DOHH2 (cell line): ENCODE measurements at regions not wholly inside any gene's neighbourhood (a gene's known extent, or its start where the extent isn't known, plus 50 kb on each side); places are given as distances from the start of the nearest gene placed in this dataset.
A peak's percentile ranks its signal among the peaks of the same experiment; 100 is the strongest.

Experiments used
- H3F3A ChIP-seq: fragments of 200-600 bp; sonication (generic), shearing (Covaris generic); 2 replicates; pipeline ENCODE4 v1.6.0; 2016; ENCODE audit warnings: antibody characterized with exemption, mild to moderate bottlenecking; ENCODE audit not compliant: control insufficient read depth, insufficient read depth
- H3K27ac ChIP-seq: fragments of 200-600 bp; sonication (generic); 2 replicates; pipeline ENCODE4 v1.5.1; 2014; ENCODE audit warnings: low read depth, mild to moderate bottlenecking, low read length, moderate library complexity
- H3K27me3 ChIP-seq: fragments of 200-600 bp; sonication (generic); 2 replicates; pipeline ENCODE4 v1.6.1; 2014; ENCODE audit warnings: mild to moderate bottlenecking, low read length, mixed read lengths; ENCODE audit not compliant: control insufficient read depth
- H3K36me3 ChIP-seq: fragments of 200-600 bp; sonication (generic); 2 replicates; pipeline ENCODE4 v1.6.1; 2014; ENCODE audit warnings: mild to moderate bottlenecking, low read length, moderate library complexity, mixed read lengths; ENCODE audit not compliant: control insufficient read depth
- H3K4me1 ChIP-seq: fragments of 200-600 bp; sonication (generic); 2 replicates; pipeline ENCODE4 v1.6.1; 2014; ENCODE audit warnings: mild to moderate bottlenecking, low read length, mixed read lengths; ENCODE audit not compliant: control insufficient read depth
- H3K4me2 ChIP-seq: fragments of 200-600 bp; sonication (generic); 2 replicates; pipeline ENCODE4 v1.6.0; 2014; ENCODE audit warnings: mild to moderate bottlenecking, low read length, moderate library complexity
- H3K4me3 ChIP-seq: fragments of 200-600 bp; sonication (generic); 2 replicates; pipeline ENCODE4 v1.5.1; 2014; ENCODE audit warnings: mild to moderate bottlenecking, low read length, mixed read lengths
- H3K79me2 ChIP-seq: fragments of 200-600 bp; sonication (generic); 2 replicates; pipeline ENCODE4 v1.6.1; 2014; ENCODE audit warnings: mild to moderate bottlenecking, low read length, mixed read lengths; ENCODE audit not compliant: control insufficient read depth
- H3K9me2 ChIP-seq: fragments of 200-600 bp; sonication (generic); replicated peaks from 2 replicates; pipeline ENCODE4 v1.6.1; 2014; ENCODE audit warnings: mild to moderate bottlenecking, low read length, mixed read lengths; ENCODE audit not compliant: control insufficient read depth
- H3K9me3 ChIP-seq: fragments of 200-600 bp; sonication (generic); 2 replicates; pipeline ENCODE4 v1.6.1; 2014; ENCODE audit warnings: antibody characterized with exemption, low read length, mixed read lengths; ENCODE audit not compliant: control insufficient read depth, insufficient read depth
- H4K20me1 ChIP-seq: fragments of 200-600 bp; sonication (generic); 2 replicates; pipeline ENCODE4 v1.6.0; 2014; ENCODE audit warnings: low read depth, mild to moderate bottlenecking, antibody characterized with exemption, low read length, moderate library complexity; ENCODE audit not compliant: control insufficient read depth, insufficient read depth
- EZH2phosphoT487 ChIP-seq: fragments of 200-600 bp; sonication (generic); IDR thresholded peaks from 2 replicates; pipeline ENCODE4 v1.6.1; 2017; ENCODE audit warnings: borderline replicate concordance, mild to moderate bottlenecking, antibody characterized with exemption, low read length, moderate library complexity, mixed read lengths
- TF ChIP-seq, protein P1 (sequence below): fragments of 200-600 bp; sonication (generic); IDR thresholded peaks from one replicate; pipeline ENCODE4 v1.5.1; 2014; ENCODE audit warnings: antibody characterized with exemption, mild to moderate bottlenecking, low read depth, low read length; ENCODE audit not compliant: poor library complexity, severe bottlenecking

DNA sequence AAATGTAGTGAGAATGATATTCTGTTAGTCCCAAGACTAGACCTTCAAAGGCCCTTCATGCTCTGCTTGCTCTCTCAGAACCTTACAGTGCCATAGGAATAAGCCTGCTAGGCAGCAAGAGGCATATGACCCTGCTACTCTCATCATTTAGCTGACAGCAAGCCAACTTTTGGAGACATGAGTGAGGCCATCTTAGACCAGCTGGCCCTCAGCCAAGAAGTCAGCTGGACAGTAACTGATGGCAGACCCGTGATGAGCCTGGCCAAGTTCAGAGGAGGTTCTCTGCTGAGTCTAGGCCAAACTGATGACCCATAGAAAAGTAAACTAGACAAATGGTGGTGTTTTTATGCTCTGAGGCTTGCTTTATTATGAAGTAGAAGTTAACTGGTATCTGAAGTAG, 82.6 kb downstream of the C18orf54 start:
- peaks cover 5% of the 10 kb centered on the region for H3K27me3 ChIP-seq
- H3K36me3 ChIP-seq = no peaks in the 10 kb centered on the region
- H3K79me2 ChIP-seq = no peaks in the 10 kb centered on the region
- H3F3A ChIP-seq = no peaks in the 10 kb centered on the region
- no peaks in the 10 kb centered on the region for H3K9me2 ChIP-seq
- H3K4me1 ChIP-seq = no peaks in the 10 kb centered on the region
- H3K9me3 ChIP-seq = no peaks in the 10 kb centered on the region
- TF ChIP-seq, protein P1, sequence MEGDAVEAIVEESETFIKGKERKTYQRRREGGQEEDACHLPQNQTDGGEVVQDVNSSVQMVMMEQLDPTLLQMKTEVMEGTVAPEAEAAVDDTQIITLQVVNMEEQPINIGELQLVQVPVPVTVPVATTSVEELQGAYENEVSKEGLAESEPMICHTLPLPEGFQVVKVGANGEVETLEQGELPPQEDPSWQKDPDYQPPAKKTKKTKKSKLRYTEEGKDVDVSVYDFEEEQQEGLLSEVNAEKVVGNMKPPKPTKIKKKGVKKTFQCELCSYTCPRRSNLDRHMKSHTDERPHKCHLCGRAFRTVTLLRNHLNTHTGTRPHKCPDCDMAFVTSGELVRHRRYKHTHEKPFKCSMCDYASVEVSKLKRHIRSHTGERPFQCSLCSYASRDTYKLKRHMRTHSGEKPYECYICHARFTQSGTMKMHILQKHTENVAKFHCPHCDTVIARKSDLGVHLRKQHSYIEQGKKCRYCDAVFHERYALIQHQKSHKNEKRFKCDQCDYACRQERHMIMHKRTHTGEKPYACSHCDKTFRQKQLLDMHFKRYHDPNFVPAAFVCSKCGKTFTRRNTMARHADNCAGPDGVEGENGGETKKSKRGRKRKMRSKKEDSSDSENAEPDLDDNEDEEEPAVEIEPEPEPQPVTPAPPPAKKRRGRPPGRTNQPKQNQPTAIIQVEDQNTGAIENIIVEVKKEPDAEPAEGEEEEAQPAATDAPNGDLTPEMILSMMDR = no peak
- TF ChIP-seq EZH2phosphoT487 = no peak
- H3K4me2 ChIP-seq = no peak overlapping the region
- H4K20me1 ChIP-seq = no peaks in the 10 kb centered on the region
- no peak overlapping the region for H3K27ac ChIP-seq
- H3K4me3 ChIP-seq = no peak overlapping the region

DNA sequence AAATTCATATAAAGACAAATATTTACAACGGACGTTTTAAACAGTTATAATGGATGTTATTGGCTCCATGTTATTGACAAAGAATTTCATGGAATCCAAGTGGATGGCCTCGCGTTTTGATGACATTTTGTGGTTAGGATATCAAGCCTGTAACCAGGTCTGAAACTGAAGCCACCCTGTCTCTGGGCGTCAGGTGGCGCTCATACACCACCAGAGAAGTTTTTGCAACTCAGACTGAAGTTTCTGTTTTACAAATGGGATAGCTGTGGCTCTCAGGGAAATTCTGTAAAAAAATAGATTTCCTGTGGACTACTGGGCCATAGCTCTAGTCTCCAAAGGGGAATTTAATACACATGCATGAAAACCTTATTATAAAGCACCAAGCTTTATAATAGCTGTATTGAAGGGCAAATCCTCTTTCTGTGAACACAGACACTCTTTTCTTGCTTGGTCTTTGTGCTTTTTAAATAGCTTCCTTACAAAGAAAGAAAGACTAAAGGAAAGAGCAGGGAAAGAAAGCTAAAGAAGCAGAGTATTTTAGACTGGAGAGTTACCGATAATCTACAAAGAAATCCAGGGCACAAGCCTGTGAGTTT, 86.7 kb downstream of the C18orf54 start:
- H3F3A ChIP-seq = no peaks in the 10 kb centered on the region
- no peaks in the 10 kb centered on the region for H3K36me3 ChIP-seq
- no peaks in the 10 kb centered on the region for H4K20me1 ChIP-seq
- H3K27ac ChIP-seq = no peak overlapping the region
- H3K4me3 ChIP-seq = no peak overlapping the region
- no peaks in the 10 kb centered on the region for H3K4me1 ChIP-seq
- TF ChIP-seq, protein P1 = peak; percentile 75
- TF ChIP-seq EZH2phosphoT487 = no peak
- H3K9me3 ChIP-seq = no peaks in the 10 kb centered on the region
- H3K79me2 ChIP-seq = no peaks in the 10 kb centered on the region
- H3K4me2 ChIP-seq = no peak overlapping the region
- peaks cover 10% of the 10 kb centered on the region for H3K27me3 ChIP-seq
- H3K9me2 ChIP-seq = no peaks in the 10 kb centered on the region

DNA sequence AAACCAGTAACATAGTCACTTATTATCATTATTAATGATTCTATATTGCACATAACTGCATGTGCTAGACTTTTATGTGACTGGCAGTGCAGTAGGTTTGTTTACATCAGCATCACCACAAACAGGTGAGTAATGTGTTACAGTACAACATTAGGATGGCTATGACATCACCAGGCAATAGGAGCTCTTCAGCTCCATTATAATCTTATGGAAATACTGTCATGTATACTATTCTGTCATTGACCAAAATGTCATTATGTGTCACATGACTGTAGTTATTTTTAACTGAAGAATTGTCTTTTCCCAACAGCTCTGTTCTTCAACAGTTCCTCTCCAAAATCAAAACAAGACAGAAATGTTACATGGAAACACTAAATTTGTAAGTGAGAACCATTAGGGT, 96.3 kb downstream of the C18orf54 start:
- Histone ChIP-seq H3K36me3 (no peaks in the 10 kb centered on the region), H3K4me3 (no peak overlapping the region), H3K79me2 (no peaks in the 10 kb centered on the region), H3K4me2 (no peak overlapping the region), H3K4me1 (no peaks in the 10 kb centered on the region), H3K9me3 (no peaks in the 10 kb centered on the region), H3K9me2 (no peaks in the 10 kb centered on the region), H3F3A (no peaks in the 10 kb centered on the region), H3K27ac (no peak overlapping the region), H4K20me1 (no peaks in the 10 kb centered on the region), H3K27me3 (peaks cover 8% of the 10 kb centered on the region; the same call in 1 of the 2 replicates)
- no peak for TF ChIP-seq EZH2phosphoT487
- TF ChIP-seq, protein P1 = no peak
